ENCODE measurements at regions not wholly inside any gene's neighbourhood (a gene's known extent, or its start where the extent isn't known, plus 50 kb on each side); places are given as distances from the start of the nearest gene placed in this dataset.

DNA sequence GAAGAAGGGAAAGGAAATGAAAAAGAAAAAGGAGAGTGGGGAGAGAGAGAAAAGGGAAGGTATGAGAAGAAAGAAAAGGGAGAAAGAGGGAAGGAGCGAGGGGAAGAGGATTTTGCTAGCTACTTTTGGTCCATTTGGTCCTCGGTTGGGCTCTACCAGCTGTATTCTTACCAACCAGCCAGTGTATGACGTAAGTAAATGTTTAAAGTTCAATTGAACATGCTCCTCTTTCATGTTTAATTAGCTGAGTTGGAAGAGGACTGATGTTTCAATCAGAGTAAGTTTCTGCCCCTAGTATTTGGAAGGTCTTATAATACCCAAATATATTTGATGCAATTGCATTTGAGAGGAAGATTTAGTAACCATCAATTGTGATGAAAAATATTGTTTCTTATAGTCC lies 424.0 kb upstream of the CXorf51B start:
- no peak overlapping the region for H3K27ac ChIP-seq (ENCODE audit: control insufficient read depth, insufficient read depth)
- POLR2A ChIA-PET, result interaction anchor here (0.7 kb wide), 1 partner anchor 705 kb away, joined by 3 read pairs; no protein-coding TSS in a partner anchor
- no peak overlapping the region for H3K4me2 ChIP-seq (ENCODE audit: control insufficient read depth, insufficient read depth)
- no TSS peak for BruUV-seq (replicated peaks)
- intact Hi-C loops (cut with micrococcal nuclease; ENCODE audit: unreplicated experiment) (no loop called here), in situ Hi-C loops (cut with MboI) (no loop called here)
- no peaks in the 10 kb centered on the region for H3K27me3 ChIP-seq (replicated peaks in 1 of 2; ENCODE audit: control insufficient read depth in 2 of 2, insufficient read depth in 2 of 2, low read length in 1 of 2)
- H3K79me2 ChIP-seq (ENCODE audit: control insufficient read depth, insufficient read depth, low read length), result no peaks in the 10 kb centered on the region
- CTCF ChIA-PET, result no interaction called here
- no peaks in the 10 kb centered on the region for H3K9me3 ChIP-seq (replicated peaks; ENCODE audit: control insufficient read depth, insufficient read depth, low read length)
- no peak overlapping the region for H2AFZ ChIP-seq (ENCODE audit: control insufficient read depth, low read depth, low read length)
- no peaks in the 10 kb centered on the region for H3K36me3 ChIP-seq (ENCODE audit: control insufficient read depth in 2 of 2, insufficient read depth in 2 of 2, low read length in 1 of 2)
- H3K9ac ChIP-seq (ENCODE audit: control insufficient read depth, insufficient read depth, low read length), result no peak overlapping the region
- no peak overlapping the region for H3K4me3 ChIP-seq
- RAD21 ChIA-PET (ENCODE audit: unreplicated experiment), result no interaction called here
- SMC1A ChIA-PET (ENCODE audit: uncharacterized antibody, unreplicated experiment), result no interaction called here
- WGBS (ENCODE audit: insufficient coverage, insufficient replicate concordance, low lambda C conversion rate, missing lambda C conversion rate), result 0% methylated on average over 3 of the region's 3 CpGs
- no peak for DNase-seq (ENCODE audit: low read depth, low spot score)
- no peak for FAIRE-seq
- no peaks in the 10 kb centered on the region for H3K4me1 ChIP-seq (ENCODE audit: control insufficient read depth, insufficient read depth, low read length)
- H4K20me1 ChIP-seq (ENCODE audit: control insufficient read depth, insufficient read depth), result no peaks in the 10 kb centered on the region
- no peak for ATAC-seq
- no peak for TF ChIP-seq NR2F1 (conservative IDR thresholded peaks at IDR 0.05)
- TF ChIP-seq, protein P1, sequence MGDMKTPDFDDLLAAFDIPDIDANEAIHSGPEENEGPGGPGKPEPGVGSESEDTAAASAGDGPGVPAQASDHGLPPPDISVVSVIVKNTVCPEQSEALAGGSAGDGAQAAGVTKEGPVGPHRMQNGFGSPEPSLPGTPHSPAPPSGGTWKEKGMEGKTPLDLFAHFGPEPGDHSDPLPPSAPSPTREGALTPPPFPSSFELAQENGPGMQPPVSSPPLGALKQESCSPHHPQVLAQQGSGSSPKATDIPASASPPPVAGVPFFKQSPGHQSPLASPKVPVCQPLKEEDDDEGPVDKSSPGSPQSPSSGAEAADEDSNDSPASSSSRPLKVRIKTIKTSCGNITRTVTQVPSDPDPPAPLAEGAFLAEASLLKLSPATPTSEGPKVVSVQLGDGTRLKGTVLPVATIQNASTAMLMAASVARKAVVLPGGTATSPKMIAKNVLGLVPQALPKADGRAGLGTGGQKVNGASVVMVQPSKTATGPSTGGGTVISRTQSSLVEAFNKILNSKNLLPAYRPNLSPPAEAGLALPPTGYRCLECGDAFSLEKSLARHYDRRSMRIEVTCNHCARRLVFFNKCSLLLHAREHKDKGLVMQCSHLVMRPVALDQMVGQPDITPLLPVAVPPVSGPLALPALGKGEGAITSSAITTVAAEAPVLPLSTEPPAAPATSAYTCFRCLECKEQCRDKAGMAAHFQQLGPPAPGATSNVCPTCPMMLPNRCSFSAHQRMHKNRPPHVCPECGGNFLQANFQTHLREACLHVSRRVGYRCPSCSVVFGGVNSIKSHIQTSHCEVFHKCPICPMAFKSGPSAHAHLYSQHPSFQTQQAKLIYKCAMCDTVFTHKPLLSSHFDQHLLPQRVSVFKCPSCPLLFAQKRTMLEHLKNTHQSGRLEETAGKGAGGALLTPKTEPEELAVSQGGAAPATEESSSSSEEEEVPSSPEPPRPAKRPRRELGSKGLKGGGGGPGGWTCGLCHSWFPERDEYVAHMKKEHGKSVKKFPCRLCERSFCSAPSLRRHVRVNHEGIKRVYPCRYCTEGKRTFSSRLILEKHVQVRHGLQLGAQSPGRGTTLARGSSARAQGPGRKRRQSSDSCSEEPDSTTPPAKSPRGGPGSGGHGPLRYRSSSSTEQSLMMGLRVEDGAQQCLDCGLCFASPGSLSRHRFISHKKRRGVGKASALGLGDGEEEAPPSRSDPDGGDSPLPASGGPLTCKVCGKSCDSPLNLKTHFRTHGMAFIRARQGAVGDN (IDR thresholded peaks at IDR 0.05), result no peak
- TF ChIP-seq RCOR1 (conservative IDR thresholded peaks at IDR 0.05; ENCODE audit: low read depth, low read length), result no peak
- no peak for TF ChIP-seq TCF12 (IDR thresholded peaks at IDR 0.05; ENCODE audit: low read depth, low read length)
- no peak for TF ChIP-seq PAX8 (IDR thresholded peaks at IDR 0.05)
- TF ChIP-seq ZZZ3 (IDR thresholded peaks at IDR 0.05; ENCODE audit: control insufficient read depth, insufficient read length, low read depth), result no peak
- TF ChIP-seq NFYB (IDR thresholded peaks at IDR 0.05; ENCODE audit: insufficient read depth, low read depth, low read length), result no peak
- no peak for TF ChIP-seq NRF1 (conservative IDR thresholded peaks at IDR 0.05; ENCODE audit: low read depth, low read length)
- TF ChIP-seq CBX5 (IDR thresholded peaks at IDR 0.05; ENCODE audit: low read depth), result no peak
- TF ChIP-seq KLF5 (IDR thresholded peaks at IDR 0.05; ENCODE audit: partially characterized antibody), result no peak
- TF ChIP-seq HDAC6 (IDR thresholded peaks at IDR 0.05; ENCODE audit: unreplicated experiment), result no peak
- TF ChIP-seq, protein P2, sequence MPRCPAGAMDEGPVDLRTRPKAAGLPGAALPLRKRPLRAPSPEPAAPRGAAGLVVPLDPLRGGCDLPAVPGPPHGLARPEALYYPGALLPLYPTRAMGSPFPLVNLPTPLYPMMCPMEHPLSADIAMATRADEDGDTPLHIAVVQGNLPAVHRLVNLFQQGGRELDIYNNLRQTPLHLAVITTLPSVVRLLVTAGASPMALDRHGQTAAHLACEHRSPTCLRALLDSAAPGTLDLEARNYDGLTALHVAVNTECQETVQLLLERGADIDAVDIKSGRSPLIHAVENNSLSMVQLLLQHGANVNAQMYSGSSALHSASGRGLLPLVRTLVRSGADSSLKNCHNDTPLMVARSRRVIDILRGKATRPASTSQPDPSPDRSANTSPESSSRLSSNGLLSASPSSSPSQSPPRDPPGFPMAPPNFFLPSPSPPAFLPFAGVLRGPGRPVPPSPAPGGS (IDR thresholded peaks at IDR 0.05; ENCODE audit: borderline replicate concordance, insufficient read depth, low read depth, low read length, poor library complexity, severe bottlenecking), result no peak
- TF ChIP-seq KDM1A (IDR thresholded peaks at IDR 0.05; ENCODE audit: borderline replicate concordance), result no peak
- TF ChIP-seq, protein P3, sequence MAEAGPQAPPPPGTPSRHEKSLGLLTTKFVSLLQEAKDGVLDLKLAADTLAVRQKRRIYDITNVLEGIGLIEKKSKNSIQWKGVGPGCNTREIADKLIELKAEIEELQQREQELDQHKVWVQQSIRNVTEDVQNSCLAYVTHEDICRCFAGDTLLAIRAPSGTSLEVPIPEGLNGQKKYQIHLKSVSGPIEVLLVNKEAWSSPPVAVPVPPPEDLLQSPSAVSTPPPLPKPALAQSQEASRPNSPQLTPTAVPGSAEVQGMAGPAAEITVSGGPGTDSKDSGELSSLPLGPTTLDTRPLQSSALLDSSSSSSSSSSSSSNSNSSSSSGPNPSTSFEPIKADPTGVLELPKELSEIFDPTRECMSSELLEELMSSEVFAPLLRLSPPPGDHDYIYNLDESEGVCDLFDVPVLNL (IDR thresholded peaks at IDR 0.05; ENCODE audit: low read depth, low read length), result no peak
- TF ChIP-seq, protein P4, sequence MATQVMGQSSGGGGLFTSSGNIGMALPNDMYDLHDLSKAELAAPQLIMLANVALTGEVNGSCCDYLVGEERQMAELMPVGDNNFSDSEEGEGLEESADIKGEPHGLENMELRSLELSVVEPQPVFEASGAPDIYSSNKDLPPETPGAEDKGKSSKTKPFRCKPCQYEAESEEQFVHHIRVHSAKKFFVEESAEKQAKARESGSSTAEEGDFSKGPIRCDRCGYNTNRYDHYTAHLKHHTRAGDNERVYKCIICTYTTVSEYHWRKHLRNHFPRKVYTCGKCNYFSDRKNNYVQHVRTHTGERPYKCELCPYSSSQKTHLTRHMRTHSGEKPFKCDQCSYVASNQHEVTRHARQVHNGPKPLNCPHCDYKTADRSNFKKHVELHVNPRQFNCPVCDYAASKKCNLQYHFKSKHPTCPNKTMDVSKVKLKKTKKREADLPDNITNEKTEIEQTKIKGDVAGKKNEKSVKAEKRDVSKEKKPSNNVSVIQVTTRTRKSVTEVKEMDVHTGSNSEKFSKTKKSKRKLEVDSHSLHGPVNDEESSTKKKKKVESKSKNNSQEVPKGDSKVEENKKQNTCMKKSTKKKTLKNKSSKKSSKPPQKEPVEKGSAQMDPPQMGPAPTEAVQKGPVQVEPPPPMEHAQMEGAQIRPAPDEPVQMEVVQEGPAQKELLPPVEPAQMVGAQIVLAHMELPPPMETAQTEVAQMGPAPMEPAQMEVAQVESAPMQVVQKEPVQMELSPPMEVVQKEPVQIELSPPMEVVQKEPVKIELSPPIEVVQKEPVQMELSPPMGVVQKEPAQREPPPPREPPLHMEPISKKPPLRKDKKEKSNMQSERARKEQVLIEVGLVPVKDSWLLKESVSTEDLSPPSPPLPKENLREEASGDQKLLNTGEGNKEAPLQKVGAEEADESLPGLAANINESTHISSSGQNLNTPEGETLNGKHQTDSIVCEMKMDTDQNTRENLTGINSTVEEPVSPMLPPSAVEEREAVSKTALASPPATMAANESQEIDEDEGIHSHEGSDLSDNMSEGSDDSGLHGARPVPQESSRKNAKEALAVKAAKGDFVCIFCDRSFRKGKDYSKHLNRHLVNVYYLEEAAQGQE (IDR thresholded peaks at IDR 0.05; ENCODE audit: low read depth, low read length), result no peak
- TF ChIP-seq, protein P5, sequence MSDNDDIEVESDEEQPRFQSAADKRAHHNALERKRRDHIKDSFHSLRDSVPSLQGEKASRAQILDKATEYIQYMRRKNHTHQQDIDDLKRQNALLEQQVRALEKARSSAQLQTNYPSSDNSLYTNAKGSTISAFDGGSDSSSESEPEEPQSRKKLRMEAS (IDR thresholded peaks at IDR 0.05; ENCODE audit: low read depth, low read length), result no peak

Data from GM12878 (cell line).